Hepatocyte (in vitro differentiated cells): ENCODE measurements at regions not wholly inside any gene's neighbourhood (a gene's known extent, or its start where the extent isn't known, plus 50 kb on each side); places are given as distances from the start of the nearest gene placed in this dataset.

ENCODE experiments used
- CTCF ChIP-seq: fragments of 200-600 bp; sonication (generic); IDR thresholded peaks from 2 replicates; pipeline ENCODE4 v1.5.1; 2016; ENCODE audit warnings: antibody characterized with exemption, mild to moderate bottlenecking; ENCODE audit not compliant: poor library complexity
- EZH2 ChIP-seq: fragments of 200-600 bp; sonication (generic); IDR thresholded peaks from 2 replicates; pipeline ENCODE4 v1.6.1; 2016; ENCODE audit warnings: antibody characterized with exemption, mild to moderate bottlenecking, borderline replicate concordance

DNA sequence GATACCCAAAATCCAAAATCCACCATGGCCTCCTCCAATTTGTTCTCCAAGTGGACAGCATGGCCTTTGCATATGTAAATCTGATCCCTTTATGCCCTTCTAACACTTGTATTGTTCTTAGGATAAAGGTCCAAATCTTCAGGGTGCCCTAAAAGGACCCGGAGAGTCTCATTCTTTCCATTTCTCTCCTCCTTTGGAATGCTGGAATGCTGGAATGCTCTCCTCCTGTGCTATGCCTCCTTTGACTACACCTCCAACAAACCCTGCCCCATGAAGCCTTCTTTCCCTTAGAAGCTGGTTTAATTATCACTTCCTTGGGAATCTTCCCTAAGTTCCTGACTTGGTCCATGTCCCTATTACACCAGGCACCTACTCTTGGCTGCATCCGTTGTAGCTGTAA lies 484.8 kb upstream of the RUNX1 start:
- TF ChIP-seq EZH2 (no peak), CTCF (no peak)
